ENCODE measurements at regions not wholly inside any gene's neighbourhood (a gene's known extent, or its start where the extent isn't known, plus 50 kb on each side); places are given as distances from the start of the nearest gene placed in this dataset.

- TF ChIP-seq CTCF (conservative IDR thresholded peaks at IDR 0.05) (no peak), ZFX (IDR thresholded peaks at IDR 0.05) (no peak)
These were observed 556.1 kb upstream of the TENM3 start for GRCh38 chr4:181687116-181687515.

Measured in C4-2B (cell line).